Ishikawa (cell line): ENCODE measurements at regions not wholly inside any gene's neighbourhood (a gene's known extent, or its start where the extent isn't known, plus 50 kb on each side); places are given as distances from the start of the nearest gene placed in this dataset.

Experiments
- CEBPB ChIP-seq: IDR thresholded peaks from 2 replicates; pipeline ENCODE4 v1.6.1; 2012
- EP300 ChIP-seq: IDR thresholded peaks from 2 replicates; pipeline ENCODE4 v1.6.1; 2012; ENCODE audit warnings: borderline replicate concordance
- FOXM1 ChIP-seq: IDR thresholded peaks from 2 replicates; pipeline ENCODE4 v1.6.1; 2012; ENCODE audit warnings: low read depth, borderline replicate concordance
- MAX ChIP-seq: IDR thresholded peaks from 2 replicates; pipeline ENCODE4 v1.6.1; 2012
- RAD21 ChIP-seq: IDR thresholded peaks from 2 replicates; pipeline ENCODE4 v1.6.1; 2012; ENCODE audit warnings: low read depth
- REST ChIP-seq: IDR thresholded peaks from 2 replicates; pipeline ENCODE4 v1.6.1; 2012; ENCODE audit warnings: low read depth, mild to moderate bottlenecking
- TEAD4 ChIP-seq: IDR thresholded peaks from 2 replicates; pipeline ENCODE4 v1.6.1; 2012
- YY1 ChIP-seq: IDR thresholded peaks from 2 replicates; pipeline ENCODE4 v1.6.1; 2012; ENCODE audit warnings: low read depth
- ZBTB7A ChIP-seq: IDR thresholded peaks from 2 replicates; pipeline ENCODE4 v1.6.1; 2012; ENCODE audit warnings: low read depth

- TF ChIP-seq REST (no peak), CEBPB (no peak), RAD21 (no peak), EP300 (no peak), MAX (no peak), YY1 (no peak), ZBTB7A (no peak), TEAD4 (no peak), FOXM1 (no peak)
Measured at GRCh38 chr1:229164836-229165735, 105.8 kb upstream of the RAB4A start.
